NCI-H446 (cell line): ENCODE measurements at regions not wholly inside any gene's neighbourhood (a gene's known extent, or its start where the extent isn't known, plus 50 kb on each side); places are given as distances from the start of the nearest gene placed in this dataset.

Experiments used
- DNase-seq, 2 experiments: peaks; one replicate each; lab custom pipeline; 2025; lab: John Stamatoyannopoulos, UW

GRCh38 chr2:145846982-145847381 is 1327.1 kb upstream of the ZEB2 start:
- no peak for DNase-seq

- no peak for DNase-seq
These were observed 1326.0 kb upstream of the ZEB2 start for GRCh38 chr2:145845923-145846322.

GRCh38 chr2:145845207-145845894 is 1325.4 kb upstream of the ZEB2 start:
- no peak for DNase-seq

GRCh38 chr2:145841973-145842372 is 1322.1 kb upstream of the ZEB2 start:
- DNase-seq = no peak

GRCh38 chr2:145836986-145837385 is 1317.1 kb upstream of the ZEB2 start:
- no peak for DNase-seq

- no peak for DNase-seq
These were observed 1315.7 kb upstream of the ZEB2 start for GRCh38 chr2:145835665-145836064.

GRCh38 chr2:145832681-145833080 is 1312.8 kb upstream of the ZEB2 start:
- DNase-seq = no peak

- DNase-seq = no peak
These were observed 1310.0 kb upstream of the ZEB2 start for GRCh38 chr2:145829931-145830330.

- no peak for DNase-seq
These were observed 1307.3 kb upstream of the ZEB2 start for GRCh38 chr2:145827235-145827634.

GRCh38 chr2:145824384-145824783 is 1304.5 kb upstream of the ZEB2 start:
- DNase-seq = no peak

GRCh38 chr2:145822892-145823534 is 1303.1 kb upstream of the ZEB2 start:
- no peak for DNase-seq

- no peak for DNase-seq
These were observed 1300.7 kb upstream of the ZEB2 start for GRCh38 chr2:145820651-145821050.

- DNase-seq = no peak
These were observed 1299.1 kb upstream of the ZEB2 start for GRCh38 chr2:145818890-145819504.

- no peak for DNase-seq
These were observed 1296.0 kb upstream of the ZEB2 start for GRCh38 chr2:145815933-145816332.

GRCh38 chr2:145813481-145813880 is 1293.6 kb upstream of the ZEB2 start:
- no peak for DNase-seq

GRCh38 chr2:145812165-145812554 is 1292.2 kb upstream of the ZEB2 start:
- no peak for DNase-seq

GRCh38 chr2:145811276-145812164 is 1291.6 kb upstream of the ZEB2 start:
- DNase-seq = no peak

- DNase-seq = no peak
These were observed 1288.0 kb upstream of the ZEB2 start for GRCh38 chr2:145807968-145808367.

- DNase-seq = no peak
These were observed 1287.6 kb upstream of the ZEB2 start for GRCh38 chr2:145807554-145807953.

GRCh38 chr2:145806546-145806945 is 1286.6 kb upstream of the ZEB2 start:
- DNase-seq = peak in 1 of 2 experiments; percentile 7

- no peak for DNase-seq
These were observed 1282.2 kb upstream of the ZEB2 start for GRCh38 chr2:145802133-145802532.

GRCh38 chr2:145801210-145801609 is 1281.3 kb upstream of the ZEB2 start:
- no peak for DNase-seq
